ENCODE measurements at regions not wholly inside any gene's neighbourhood (a gene's known extent, or its start where the extent isn't known, plus 50 kb on each side); places are given as distances from the start of the nearest gene placed in this dataset.
"Not testable (repeated sequence)": the region's sequence is repeated elsewhere in the genome, so short reads cannot be mapped to it uniquely, and the experiment has no call there.

GRCh38 chr6:138663892-138664291, 109.7 kb upstream of the CCDC28A start:
- TF ChIP-seq, protein P1, sequence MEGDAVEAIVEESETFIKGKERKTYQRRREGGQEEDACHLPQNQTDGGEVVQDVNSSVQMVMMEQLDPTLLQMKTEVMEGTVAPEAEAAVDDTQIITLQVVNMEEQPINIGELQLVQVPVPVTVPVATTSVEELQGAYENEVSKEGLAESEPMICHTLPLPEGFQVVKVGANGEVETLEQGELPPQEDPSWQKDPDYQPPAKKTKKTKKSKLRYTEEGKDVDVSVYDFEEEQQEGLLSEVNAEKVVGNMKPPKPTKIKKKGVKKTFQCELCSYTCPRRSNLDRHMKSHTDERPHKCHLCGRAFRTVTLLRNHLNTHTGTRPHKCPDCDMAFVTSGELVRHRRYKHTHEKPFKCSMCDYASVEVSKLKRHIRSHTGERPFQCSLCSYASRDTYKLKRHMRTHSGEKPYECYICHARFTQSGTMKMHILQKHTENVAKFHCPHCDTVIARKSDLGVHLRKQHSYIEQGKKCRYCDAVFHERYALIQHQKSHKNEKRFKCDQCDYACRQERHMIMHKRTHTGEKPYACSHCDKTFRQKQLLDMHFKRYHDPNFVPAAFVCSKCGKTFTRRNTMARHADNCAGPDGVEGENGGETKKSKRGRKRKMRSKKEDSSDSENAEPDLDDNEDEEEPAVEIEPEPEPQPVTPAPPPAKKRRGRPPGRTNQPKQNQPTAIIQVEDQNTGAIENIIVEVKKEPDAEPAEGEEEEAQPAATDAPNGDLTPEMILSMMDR (IDR thresholded peaks at IDR 0.05; ENCODE audit: insufficient read depth, low read length): no peak
- DNase-seq (ENCODE audit: low read depth): no peak
- no peak overlapping the region for H3K4me3 ChIP-seq (ENCODE audit: low read depth, low read length)

- H3K4me3 ChIP-seq (ENCODE audit: low read depth, low read length): no peak overlapping the region
- DNase-seq (ENCODE audit: low read depth): peak; percentile 32
Measured at GRCh38 chr6:138664745-138665144, 108.8 kb upstream of the CCDC28A start.

GRCh38 chr6:138666636-138667035, 106.9 kb upstream of the CCDC28A start:
- TF ChIP-seq, protein P1 (IDR thresholded peaks at IDR 0.05; ENCODE audit: insufficient read depth, low read length): no peak
- no peak for DNase-seq (ENCODE audit: low read depth)

More at GRCh38 chr6:138664745-138665144, 108.8 kb upstream of the CCDC28A start:
- TF ChIP-seq, protein P1 (IDR thresholded peaks at IDR 0.05; ENCODE audit: insufficient read depth, low read length): no peak

GRCh38 chr6:138667408-138667807, 106.2 kb upstream of the CCDC28A start:
- TF ChIP-seq, protein P1 (IDR thresholded peaks at IDR 0.05; ENCODE audit: insufficient read depth, low read length): no peak
- DNase-seq (ENCODE audit: low read depth): no peak
- H3K4me3 ChIP-seq (ENCODE audit: low read depth, low read length): no peak overlapping the region

More at GRCh38 chr6:138666636-138667035, 106.9 kb upstream of the CCDC28A start:
- no peak overlapping the region for H3K4me3 ChIP-seq (ENCODE audit: low read depth, low read length)

DNA sequence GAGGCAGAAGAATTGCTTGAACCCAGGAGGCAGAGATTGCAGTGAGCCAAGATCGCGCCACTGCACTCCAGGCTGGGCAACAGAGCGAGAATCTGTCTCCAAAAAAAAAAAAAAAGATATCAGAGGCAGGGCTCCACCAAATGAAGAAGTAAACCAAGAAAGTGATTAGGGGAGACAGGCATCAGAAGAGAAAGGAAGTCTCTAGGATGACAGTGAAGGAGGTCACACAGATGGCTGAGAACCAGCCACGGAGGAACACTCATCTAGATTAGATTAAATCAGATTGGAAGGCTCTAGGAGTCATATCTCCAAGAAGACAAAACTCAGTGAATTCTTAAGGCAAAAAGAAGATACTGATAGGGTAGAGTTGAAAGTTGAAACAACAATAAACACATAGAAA, 102.2 kb upstream of the CCDC28A start:
- TF ChIP-seq, protein P1 (IDR thresholded peaks at IDR 0.05; ENCODE audit: insufficient read depth, low read length): no peak
- DNase-seq (ENCODE audit: low read depth): no peak
- no peak overlapping the region for H3K4me3 ChIP-seq (ENCODE audit: low read depth, low read length)

- DNase-seq (ENCODE audit: low read depth): peak; percentile 46
- no peak overlapping the region for H3K4me3 ChIP-seq (ENCODE audit: low read depth, low read length)
- TF ChIP-seq, protein P1 (IDR thresholded peaks at IDR 0.05; ENCODE audit: insufficient read depth, low read length): no peak
Measured at GRCh38 chr6:138673346-138674014, 100.1 kb upstream of the CCDC28A start.

DNA sequence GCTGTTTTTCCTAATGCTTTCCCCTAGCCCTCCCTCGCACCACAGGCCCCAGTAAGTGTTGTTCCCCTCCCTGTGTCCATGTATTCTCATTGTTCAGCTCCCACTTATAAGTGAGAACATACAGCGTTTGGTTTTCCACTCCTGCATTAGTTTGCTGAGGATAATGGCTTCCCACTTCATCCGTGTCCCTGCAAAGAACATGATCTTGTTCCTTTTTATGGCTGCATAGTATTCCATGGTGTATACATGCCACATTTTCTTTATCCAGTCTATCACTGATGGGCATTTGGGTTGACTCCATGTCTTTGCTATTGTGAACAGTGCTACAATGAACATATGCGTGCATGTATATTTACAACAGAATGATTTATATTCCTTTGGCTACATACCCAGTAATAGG, 99.1 kb upstream of the CCDC28A start:
- DNase-seq (ENCODE audit: low read depth); H3K4me3 ChIP-seq (ENCODE audit: low read depth, low read length): not testable (repeated sequence)
